K562 (cell line): ENCODE measurements at regions not wholly inside any gene's neighbourhood (a gene's known extent, or its start where the extent isn't known, plus 50 kb on each side); places are given as distances from the start of the nearest gene placed in this dataset.

Experiments
- ATAC-seq: fragments of 200-7000 bp; cut with Tn5 transposase; 3 replicates; pipeline ENCODE4 v1.9.1; 2020; ENCODE audit warnings: moderate library complexity
- BruUV-seq: library from RNA; stranded (reverse); fragments of 400-500 nt; replicated peaks from 2 replicates; lab custom pipeline; 2021; lab: Mats Ljungman, UMichigan
- CTCF ChIA-PET: fragments of 300-600 bp; formaldehyde crosslinking; extraction: SDS; loops from one replicate; lab custom pipeline; 2021; ENCODE audit warnings: low intra/inter-chr PET ratio; lab: Yijun Ruan, JAX
- POLR2A ChIA-PET: fragments of 300-600, 350-650 bp; sonication (Branson Sonifier 250); formaldehyde crosslinking; extraction: SDS; loops from one replicate; lab custom pipeline; 2021; ENCODE audit warnings: antibody characterized with exemption, inconsistent platforms; lab: Yijun Ruan, JAX
- DNase-seq, 4 experiments: peaks; one replicate each; pipeline versions ENCODE4 v3.0.0 to v3.0.0-alpha.2; 2011 to 2018; ENCODE audit warnings: low spot score in 3 of 4, mixed read lengths in 3 of 4; ENCODE audit errors: extremely low read depth in 1 of 4
- FAIRE-seq: peaks from 2 replicates; lab custom pipeline; 2011; peaks lifted over from hg19 to GRCh38; lab: Jason Lieb, UNC
- H2AFZ ChIP-seq: 2 replicates; pipeline ENCODE4 v1.6.0; 2011; ENCODE audit warnings: low read depth, low read length, control low read depth, inconsistent platforms
- H3K27ac ChIP-seq: fragments of 200-600 bp; 3 replicates; pipeline ENCODE4 v1.8.0; 2011; ENCODE audit warnings: low read depth, mild to moderate bottlenecking, control low read depth, inconsistent platforms, low read length, moderate library complexity, mixed read lengths; ENCODE audit errors: extremely low read depth
- H3K27me3 ChIP-seq, 2 experiments: fragments of 300-600 bp in 1 of 2; 2 replicates in 1 of 2; 3 replicates in 1 of 2; pipeline versions ENCODE4 v1.6.0 to v1.8.0; 2011; ENCODE audit warnings: inconsistent platforms in 2 of 2, low read length in 2 of 2, mild to moderate bottlenecking in 1 of 2, mixed read lengths in 1 of 2, moderate library complexity in 1 of 2; ENCODE audit not compliant: control insufficient read depth in 2 of 2, insufficient read depth in 2 of 2
- H3K36me3 ChIP-seq: fragments of 300-600 bp; 3 replicates; pipeline ENCODE4 v1.8.0; 2011; ENCODE audit warnings: mild to moderate bottlenecking, low read length, inconsistent platforms; ENCODE audit not compliant: control insufficient read depth, insufficient read depth
- H3K4me1 ChIP-seq, 2 experiments: fragments of 200-600 bp in 1 of 2; replicated peaks in 1 of 2; 2 replicates in 1 of 2; 3 replicates in 1 of 2; pipeline versions ENCODE4 v1.5.1 to v1.8.0; 2011; ENCODE audit warnings: inconsistent platforms in 2 of 2, low read length in 2 of 2, mild to moderate bottlenecking in 1 of 2, mixed read lengths in 1 of 2, moderate library complexity in 1 of 2; ENCODE audit not compliant: control insufficient read depth in 2 of 2, insufficient read depth in 2 of 2
- H3K4me2 ChIP-seq: 2 replicates; pipeline ENCODE4 v1.6.1; 2011; ENCODE audit warnings: low read length, control low read depth, inconsistent platforms, mixed read lengths; ENCODE audit not compliant: insufficient read depth
- H3K4me3 ChIP-seq: fragments of 200-600 bp; sonication (generic), shearing (Covaris generic); 2 replicates; pipeline ENCODE4 v1.5.1; 2016; ENCODE audit warnings: control low read depth, inconsistent platforms
- H3K79me2 ChIP-seq: fragments of 200-600 bp; 3 replicates; pipeline ENCODE4 v1.8.0; 2011; ENCODE audit warnings: low read length, inconsistent platforms; ENCODE audit not compliant: control insufficient read depth, insufficient read depth
- H3K9ac ChIP-seq, 2 experiments: 2 replicates each; pipeline versions ENCODE4 v1.6.0 to v1.6.1; 2011; ENCODE audit warnings: low read depth in 2 of 2, low read length in 2 of 2, control low read depth in 1 of 2, inconsistent platforms in 1 of 2, mild to moderate bottlenecking in 1 of 2, mixed read lengths in 1 of 2; ENCODE audit not compliant: insufficient read depth in 1 of 2
- H3K9me1 ChIP-seq: one replicate; pipeline ENCODE4 v1.6.0; 2011; ENCODE audit warnings: inconsistent platforms, mild to moderate bottlenecking, low read length, moderate library complexity; ENCODE audit not compliant: control insufficient read depth, insufficient read depth
- H3K9me3 ChIP-seq: replicated peaks from 2 replicates; pipeline ENCODE4 v1.5.1; 2011; ENCODE audit warnings: low read depth, low read length, inconsistent platforms; ENCODE audit not compliant: control insufficient read depth, insufficient read depth
- H4K20me1 ChIP-seq: replicated peaks from 2 replicates; pipeline ENCODE4 v1.6.1; 2011; ENCODE audit warnings: low read length, inconsistent platforms, mixed read lengths; ENCODE audit not compliant: control insufficient read depth, insufficient read depth
- EHMT2 ChIP-seq: fragments of 450-650 bp; IDR thresholded peaks from 2 replicates; pipeline ENCODE4 v1.6.1; 2018; ENCODE audit warnings: antibody characterized with exemption
- KDM4B ChIP-seq, 2 experiments: fragments of 450-650 bp in 1 of 2; sonication (generic) in 1 of 2; IDR thresholded peaks; 2 replicates each; pipeline ENCODE4 v1.6.1; 2016 to 2017; ENCODE audit warnings: borderline replicate concordance in 2 of 2, antibody characterized with exemption in 1 of 2, low read depth in 1 of 2, mild to moderate bottlenecking in 1 of 2
- PHF21A ChIP-seq: fragments of 450-650 bp; IDR thresholded peaks from 2 replicates; pipeline ENCODE4 v1.6.1; 2017; ENCODE audit warnings: low read depth, borderline replicate concordance
- RAD51 ChIP-seq: fragments of 450-650 bp; IDR thresholded peaks from 2 replicates; pipeline ENCODE4 v1.7.1; 2016; ENCODE audit warnings: low read depth, mild to moderate bottlenecking, borderline replicate concordance
- ZNF398 ChIP-seq: fragments of 250-450 bp; sonication (Bioruptor Pico); IDR thresholded peaks from 2 replicates; pipeline ENCODE4 v1.8.0; 2021; ENCODE audit warnings: moderate library complexity, mild to moderate bottlenecking, inconsistent platforms
- ZNF584 ChIP-seq: fragments of 200-800 bp; sonication (Bioruptor generic); IDR thresholded peaks from 2 replicates; pipeline ENCODE4 v1.6.1; 2016; ENCODE audit warnings: low read depth, mild to moderate bottlenecking, missing genetic modification characterization, missing compliant biosample characterization
- in situ Hi-C: fragments of 300-500 bp; cut with MboI; formaldehyde crosslinking; loops from 4 replicates; pipeline ENCODE4 v1.15.0; 2018; ENCODE audit warnings: inconsistent platforms, mixed read lengths
- intact Hi-C: fragments of 100-400 bp; cut with micrococcal nuclease; formaldehyde crosslinking; loops from 2 replicates; pipeline ENCODE4 v1.14.2; 2022
- TF ChIP-seq, protein P1 (sequence below): fragments of 200-600 bp; sonication (generic); IDR thresholded peaks from one replicate; pipeline ENCODE4 v1.6.1; 2012; ENCODE audit warnings: mild to moderate bottlenecking, low read depth, low read length, inconsistent platforms
- TF ChIP-seq, protein P2 (sequence below): fragments of 250-450 bp; sonication (Bioruptor Pico); IDR thresholded peaks from 2 replicates; pipeline ENCODE4 v1.5.0; 2020; ENCODE audit warnings: mild to moderate bottlenecking

DNA sequence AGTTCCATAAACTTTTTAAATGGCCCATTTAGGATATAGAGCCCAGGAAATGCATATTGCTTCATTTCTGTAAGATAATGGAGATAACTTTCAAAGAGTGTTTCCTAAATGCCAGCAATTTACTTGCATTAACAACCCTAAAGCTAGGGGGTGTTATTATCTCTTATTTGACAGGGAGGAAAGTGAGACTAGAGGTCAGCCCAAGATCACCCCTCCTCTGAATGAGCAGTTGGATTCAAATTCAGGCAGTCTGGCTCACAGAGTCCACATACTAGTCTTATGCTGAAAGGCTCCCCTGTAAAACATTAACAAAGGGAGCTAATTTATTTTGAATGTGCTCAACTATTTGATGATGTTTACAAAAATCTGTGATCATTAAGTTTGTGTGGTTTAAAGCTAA is 49.9 kb upstream of the TRIM77 start:
- no TSS peak for BruUV-seq
- intact Hi-C loops = no loop called here
- TF ChIP-seq KDM4B (IDR thresholded peaks at IDR 0.05; ENCODE audit: borderline replicate concordance in 2 of 2, low read depth in 1 of 2) = no peak
- TF ChIP-seq, protein P1, sequence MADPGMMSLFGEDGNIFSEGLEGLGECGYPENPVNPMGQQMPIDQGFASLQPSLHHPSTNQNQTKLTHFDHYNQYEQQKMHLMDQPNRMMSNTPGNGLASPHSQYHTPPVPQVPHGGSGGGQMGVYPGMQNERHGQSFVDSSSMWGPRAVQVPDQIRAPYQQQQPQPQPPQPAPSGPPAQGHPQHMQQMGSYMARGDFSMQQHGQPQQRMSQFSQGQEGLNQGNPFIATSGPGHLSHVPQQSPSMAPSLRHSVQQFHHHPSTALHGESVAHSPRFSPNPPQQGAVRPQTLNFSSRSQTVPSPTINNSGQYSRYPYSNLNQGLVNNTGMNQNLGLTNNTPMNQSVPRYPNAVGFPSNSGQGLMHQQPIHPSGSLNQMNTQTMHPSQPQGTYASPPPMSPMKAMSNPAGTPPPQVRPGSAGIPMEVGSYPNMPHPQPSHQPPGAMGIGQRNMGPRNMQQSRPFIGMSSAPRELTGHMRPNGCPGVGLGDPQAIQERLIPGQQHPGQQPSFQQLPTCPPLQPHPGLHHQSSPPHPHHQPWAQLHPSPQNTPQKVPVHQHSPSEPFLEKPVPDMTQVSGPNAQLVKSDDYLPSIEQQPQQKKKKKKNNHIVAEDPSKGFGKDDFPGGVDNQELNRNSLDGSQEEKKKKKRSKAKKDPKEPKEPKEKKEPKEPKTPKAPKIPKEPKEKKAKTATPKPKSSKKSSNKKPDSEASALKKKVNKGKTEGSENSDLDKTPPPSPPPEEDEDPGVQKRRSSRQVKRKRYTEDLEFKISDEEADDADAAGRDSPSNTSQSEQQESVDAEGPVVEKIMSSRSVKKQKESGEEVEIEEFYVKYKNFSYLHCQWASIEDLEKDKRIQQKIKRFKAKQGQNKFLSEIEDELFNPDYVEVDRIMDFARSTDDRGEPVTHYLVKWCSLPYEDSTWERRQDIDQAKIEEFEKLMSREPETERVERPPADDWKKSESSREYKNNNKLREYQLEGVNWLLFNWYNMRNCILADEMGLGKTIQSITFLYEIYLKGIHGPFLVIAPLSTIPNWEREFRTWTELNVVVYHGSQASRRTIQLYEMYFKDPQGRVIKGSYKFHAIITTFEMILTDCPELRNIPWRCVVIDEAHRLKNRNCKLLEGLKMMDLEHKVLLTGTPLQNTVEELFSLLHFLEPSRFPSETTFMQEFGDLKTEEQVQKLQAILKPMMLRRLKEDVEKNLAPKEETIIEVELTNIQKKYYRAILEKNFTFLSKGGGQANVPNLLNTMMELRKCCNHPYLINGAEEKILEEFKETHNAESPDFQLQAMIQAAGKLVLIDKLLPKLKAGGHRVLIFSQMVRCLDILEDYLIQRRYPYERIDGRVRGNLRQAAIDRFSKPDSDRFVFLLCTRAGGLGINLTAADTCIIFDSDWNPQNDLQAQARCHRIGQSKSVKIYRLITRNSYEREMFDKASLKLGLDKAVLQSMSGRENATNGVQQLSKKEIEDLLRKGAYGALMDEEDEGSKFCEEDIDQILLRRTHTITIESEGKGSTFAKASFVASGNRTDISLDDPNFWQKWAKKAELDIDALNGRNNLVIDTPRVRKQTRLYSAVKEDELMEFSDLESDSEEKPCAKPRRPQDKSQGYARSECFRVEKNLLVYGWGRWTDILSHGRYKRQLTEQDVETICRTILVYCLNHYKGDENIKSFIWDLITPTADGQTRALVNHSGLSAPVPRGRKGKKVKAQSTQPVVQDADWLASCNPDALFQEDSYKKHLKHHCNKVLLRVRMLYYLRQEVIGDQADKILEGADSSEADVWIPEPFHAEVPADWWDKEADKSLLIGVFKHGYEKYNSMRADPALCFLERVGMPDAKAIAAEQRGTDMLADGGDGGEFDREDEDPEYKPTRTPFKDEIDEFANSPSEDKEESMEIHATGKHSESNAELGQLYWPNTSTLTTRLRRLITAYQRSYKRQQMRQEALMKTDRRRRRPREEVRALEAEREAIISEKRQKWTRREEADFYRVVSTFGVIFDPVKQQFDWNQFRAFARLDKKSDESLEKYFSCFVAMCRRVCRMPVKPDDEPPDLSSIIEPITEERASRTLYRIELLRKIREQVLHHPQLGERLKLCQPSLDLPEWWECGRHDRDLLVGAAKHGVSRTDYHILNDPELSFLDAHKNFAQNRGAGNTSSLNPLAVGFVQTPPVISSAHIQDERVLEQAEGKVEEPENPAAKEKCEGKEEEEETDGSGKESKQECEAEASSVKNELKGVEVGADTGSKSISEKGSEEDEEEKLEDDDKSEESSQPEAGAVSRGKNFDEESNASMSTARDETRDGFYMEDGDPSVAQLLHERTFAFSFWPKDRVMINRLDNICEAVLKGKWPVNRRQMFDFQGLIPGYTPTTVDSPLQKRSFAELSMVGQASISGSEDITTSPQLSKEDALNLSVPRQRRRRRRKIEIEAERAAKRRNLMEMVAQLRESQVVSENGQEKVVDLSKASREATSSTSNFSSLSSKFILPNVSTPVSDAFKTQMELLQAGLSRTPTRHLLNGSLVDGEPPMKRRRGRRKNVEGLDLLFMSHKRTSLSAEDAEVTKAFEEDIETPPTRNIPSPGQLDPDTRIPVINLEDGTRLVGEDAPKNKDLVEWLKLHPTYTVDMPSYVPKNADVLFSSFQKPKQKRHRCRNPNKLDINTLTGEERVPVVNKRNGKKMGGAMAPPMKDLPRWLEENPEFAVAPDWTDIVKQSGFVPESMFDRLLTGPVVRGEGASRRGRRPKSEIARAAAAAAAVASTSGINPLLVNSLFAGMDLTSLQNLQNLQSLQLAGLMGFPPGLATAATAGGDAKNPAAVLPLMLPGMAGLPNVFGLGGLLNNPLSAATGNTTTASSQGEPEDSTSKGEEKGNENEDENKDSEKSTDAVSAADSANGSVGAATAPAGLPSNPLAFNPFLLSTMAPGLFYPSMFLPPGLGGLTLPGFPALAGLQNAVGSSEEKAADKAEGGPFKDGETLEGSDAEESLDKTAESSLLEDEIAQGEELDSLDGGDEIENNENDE = no peak
- TF ChIP-seq EHMT2 = no peak
- TF ChIP-seq PHF21A = no peak
- no peak for TF ChIP-seq RAD51
- TF ChIP-seq ZNF584 = no peak
- no peak for TF ChIP-seq ZNF398 (CRISPR knock-in tag)
- TF ChIP-seq, protein P2, sequence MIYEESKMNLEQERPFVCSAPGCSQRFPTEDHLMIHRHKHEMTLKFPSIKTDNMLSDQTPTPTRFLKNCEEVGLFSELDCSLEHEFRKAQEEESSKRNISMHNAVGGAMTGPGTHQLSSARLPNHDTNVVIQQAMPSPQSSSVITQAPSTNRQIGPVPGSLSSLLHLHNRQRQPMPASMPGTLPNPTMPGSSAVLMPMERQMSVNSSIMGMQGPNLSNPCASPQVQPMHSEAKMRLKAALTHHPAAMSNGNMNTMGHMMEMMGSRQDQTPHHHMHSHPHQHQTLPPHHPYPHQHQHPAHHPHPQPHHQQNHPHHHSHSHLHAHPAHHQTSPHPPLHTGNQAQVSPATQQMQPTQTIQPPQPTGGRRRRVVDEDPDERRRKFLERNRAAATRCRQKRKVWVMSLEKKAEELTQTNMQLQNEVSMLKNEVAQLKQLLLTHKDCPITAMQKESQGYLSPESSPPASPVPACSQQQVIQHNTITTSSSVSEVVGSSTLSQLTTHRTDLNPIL (CRISPR knock-in tag) = no peak

More for the DNA sequence above, 49.9 kb upstream of the TRIM77 start:
- Histone ChIP-seq H3K27me3 (no peaks in the 10 kb centered on the region), H3K9me1 (no peaks in the 10 kb centered on the region), H2AFZ (no peak overlapping the region), H3K4me2 (no peak overlapping the region), H4K20me1 (no peaks in the 10 kb centered on the region), H3K27ac (no peak overlapping the region), H3K36me3 (no peaks in the 10 kb centered on the region), H3K4me3 (no peak overlapping the region), H3K9ac (no peak overlapping the region), H3K79me2 (no peaks in the 10 kb centered on the region), H3K9me3 (no peaks in the 10 kb centered on the region), H3K4me1 (no peaks in the 10 kb centered on the region)
- ATAC-seq = no peak
- FAIRE-seq = no peak
- DNase-seq = no peak
- CTCF ChIA-PET = no interaction called here
- POLR2A ChIA-PET = no interaction called here
- in situ Hi-C loops = no loop called here
